GM12878 (cell line): ENCODE measurements at regions not wholly inside any gene's neighbourhood (a gene's known extent, or its start where the extent isn't known, plus 50 kb on each side); places are given as distances from the start of the nearest gene placed in this dataset.

ENCODE experiments used
- CEBPZ ChIP-seq: fragments of 150-350 bp; IDR thresholded peaks from 2 replicates; pipeline ENCODE4 v1.6.1; 2016; ENCODE audit warnings: low read depth, low read length
- FOXK2 ChIP-seq: fragments of 450-650 bp; IDR thresholded peaks from 2 replicates; pipeline ENCODE4 v1.6.1; 2017; ENCODE audit warnings: mild to moderate bottlenecking, moderate library complexity
- IKZF1 ChIP-seq: fragments of 450-650 bp; conservative IDR thresholded peaks from 2 replicates; pipeline ENCODE4 v1.6.1; 2017; ENCODE audit warnings: antibody characterized with exemption, mild to moderate bottlenecking
- IRF3 ChIP-seq: fragments of 450-650 bp; IDR thresholded peaks from 2 replicates; pipeline ENCODE4 v1.6.1; 2014; ENCODE audit warnings: mild to moderate bottlenecking
- IRF4 ChIP-seq: IDR thresholded peaks from 2 replicates; pipeline ENCODE4 v1.6.1; 2011; ENCODE audit warnings: low read depth, low read length
- MAX ChIP-seq: IDR thresholded peaks from 2 replicates; pipeline ENCODE4 v1.6.1; 2012; ENCODE audit warnings: low read depth, low read length, improper control_type of control experiment
- MXI1 ChIP-seq: fragments of 150-350 bp; IDR thresholded peaks from 2 replicates; pipeline ENCODE4 v1.6.1; 2011; ENCODE audit warnings: low read depth, mild to moderate bottlenecking, inconsistent platforms, low read length, improper control_type of control experiment
- NFIC ChIP-seq: IDR thresholded peaks from 2 replicates; pipeline ENCODE4 v1.6.1; 2012; ENCODE audit warnings: low read depth, mild to moderate bottlenecking, inconsistent platforms, low read length, moderate library complexity
- PBX3 ChIP-seq: IDR thresholded peaks from 2 replicates; pipeline ENCODE4 v1.6.1; 2011; ENCODE audit warnings: mild to moderate bottlenecking, low read depth, low read length, moderate library complexity; ENCODE audit not compliant: insufficient replicate concordance
- RCOR1 ChIP-seq: conservative IDR thresholded peaks from 2 replicates; pipeline ENCODE4 v1.6.1; 2012; ENCODE audit warnings: low read depth, low read length, improper control_type of control experiment
- STAT1 ChIP-seq: fragments of 450-650 bp; conservative IDR thresholded peaks from 2 replicates; pipeline ENCODE4 v1.6.1; 2014; ENCODE audit warnings: antibody characterized with exemption, mild to moderate bottlenecking
- STAT3 ChIP-seq: IDR thresholded peaks from 2 replicates; pipeline ENCODE4 v1.6.1; 2011; ENCODE audit warnings: low read depth, low read length, improper control_type of control experiment
- SUZ12 ChIP-seq: fragments of 200-600 bp; sonication (generic); IDR thresholded peaks from one replicate; pipeline ENCODE4 v1.6.1; 2018; ENCODE audit warnings: antibody characterized with exemption, mild to moderate bottlenecking; ENCODE audit not compliant: unreplicated experiment
- WRNIP1 ChIP-seq: IDR thresholded peaks from 2 replicates; pipeline ENCODE4 v1.6.1; 2011; ENCODE audit warnings: low read depth, low read length, improper control_type of control experiment, borderline replicate concordance
- YY1 ChIP-seq: IDR thresholded peaks from 2 replicates; pipeline ENCODE4 v1.6.1; 2011; ENCODE audit warnings: low read depth, mild to moderate bottlenecking, low read length
- ZBTB33 ChIP-seq: fragments of 450-650 bp; IDR thresholded peaks from 2 replicates; pipeline ENCODE4 v1.6.1; 2017; ENCODE audit warnings: mild to moderate bottlenecking
- ZNF217 ChIP-seq: fragments of 450-650 bp; IDR thresholded peaks from 2 replicates; pipeline ENCODE4 v1.6.1; 2017; ENCODE audit warnings: antibody characterized with exemption, mild to moderate bottlenecking
- ZNF592 ChIP-seq: fragments of 450-650 bp; IDR thresholded peaks from 2 replicates; pipeline ENCODE4 v1.6.1; 2017; ENCODE audit warnings: mild to moderate bottlenecking, moderate library complexity
- ZNF622 ChIP-seq: fragments of 450-650 bp; IDR thresholded peaks from 2 replicates; pipeline ENCODE4 v1.6.1; 2017; ENCODE audit warnings: mild to moderate bottlenecking, inconsistent platforms

- no peak for TF ChIP-seq ZNF592
- TF ChIP-seq IRF3, result no peak
- TF ChIP-seq STAT1, result no peak
- TF ChIP-seq ZBTB33, result no peak
- peak; percentile 81 for TF ChIP-seq MXI1
- TF ChIP-seq PBX3, result no peak
- no peak for TF ChIP-seq RCOR1
- no peak for TF ChIP-seq NFIC
- TF ChIP-seq IKZF1, result peak; percentile 50
- TF ChIP-seq WRNIP1, result no peak
- TF ChIP-seq IRF4, result no peak
- TF ChIP-seq CEBPZ, result no peak
- TF ChIP-seq STAT3, result no peak
- TF ChIP-seq ZNF217, result no peak
- no peak for TF ChIP-seq SUZ12
- TF ChIP-seq FOXK2, result no peak
- no peak for TF ChIP-seq ZNF622
- TF ChIP-seq YY1, result peak; percentile 97
- no peak for TF ChIP-seq MAX
Measured at GRCh38 chrX:46446727-46447378, 98.4 kb downstream of the ZNF674 start (continued).
